WTC11 (cell line): ENCODE measurements at regions not wholly inside any gene's neighbourhood (a gene's known extent, or its start where the extent isn't known, plus 50 kb on each side); places are given as distances from the start of the nearest gene placed in this dataset.

ENCODE experiments used
- ATAC-seq: fragments of 200-7000 bp; cut with Tn5 transposase; 2 replicates; pipeline ENCODE4 v1.10.0; 2021; ENCODE audit warnings: mild to moderate bottlenecking, moderate library complexity
- CTCF ChIA-PET: fragments of 300-600 bp; sonication (Branson Sonifier 250); formaldehyde crosslinking; loops from one replicate; lab custom pipeline; 2021; ENCODE audit warnings: antibody characterized with exemption; lab: Charles Lee
- POLR2A ChIA-PET: fragments of 350-600 bp; sonication (Branson Sonifier 250); formaldehyde crosslinking; loops from one replicate; lab custom pipeline; 2021; ENCODE audit warnings: antibody characterized with exemption; lab: Charles Lee
- DNase-seq: peaks from one replicate; pipeline ENCODE4 v3.0.0; 2021; ENCODE audit warnings: low spot score
- H3K27ac Mint-ChIP-seq: 2 replicates; pipeline ENCODE4 v1.8.0; 2021; ENCODE audit warnings: mixed read lengths
- H3K27me3 Mint-ChIP-seq: 2 replicates; pipeline ENCODE4 v1.8.0; 2021; ENCODE audit warnings: low read depth, mild to moderate bottlenecking, moderate library complexity, mixed read lengths
- H3K36me3 Mint-ChIP-seq: 2 replicates; pipeline ENCODE4 v1.8.0; 2021; ENCODE audit warnings: mixed read lengths
- H3K4me1 Mint-ChIP-seq: 2 replicates; pipeline ENCODE4 v1.8.0; 2022; ENCODE audit warnings: mixed read lengths
- H3K4me3 Mint-ChIP-seq: 2 replicates; pipeline ENCODE4 v1.8.0; 2021; ENCODE audit warnings: mild to moderate bottlenecking, moderate library complexity, mixed read lengths
- H3K9me3 Mint-ChIP-seq: 2 replicates; pipeline ENCODE4 v1.8.0; 2021; ENCODE audit warnings: mixed read lengths
- CBFB ChIP-seq: sonication (generic); formaldehyde crosslinking; IDR thresholded peaks from 2 replicates; pipeline ENCODE4 v1.8.1; 2022; ENCODE audit warnings: mild to moderate bottlenecking, low read depth, missing genetic modification reagents
- CREB1 ChIP-seq: sonication (generic); formaldehyde crosslinking; IDR thresholded peaks from 2 replicates; pipeline ENCODE4 v1.8.0; 2023; ENCODE audit warnings: mild to moderate bottlenecking, missing genetic modification reagents
- CREM ChIP-seq: sonication (generic); formaldehyde crosslinking; IDR thresholded peaks from 2 replicates; pipeline ENCODE4 v1.8.1; 2022; ENCODE audit warnings: mild to moderate bottlenecking, missing genetic modification reagents, moderate library complexity
- CTCF ChIP-seq: fragments of 200-600 bp; IDR thresholded peaks from 2 replicates; pipeline ENCODE4 v1.8.0; 2022; ENCODE audit warnings: antibody characterized with exemption
- ERG ChIP-seq: fragments of 250-450 bp; sonication (Bioruptor Pico); IDR thresholded peaks from 2 replicates; pipeline ENCODE4 v1.8.0; 2021; ENCODE audit warnings: mild to moderate bottlenecking
- ESRRA ChIP-seq: sonication (generic); formaldehyde crosslinking; IDR thresholded peaks from 2 replicates; pipeline ENCODE4 v1.8.1; 2022; ENCODE audit warnings: mild to moderate bottlenecking, missing genetic modification reagents, borderline replicate concordance
- GRHL2 ChIP-seq: fragments of 250-450 bp; sonication (Bioruptor Pico); IDR thresholded peaks from 2 replicates; pipeline ENCODE4 v1.8.0; 2022; ENCODE audit warnings: mild to moderate bottlenecking, moderate library complexity; ENCODE audit not compliant: insufficient replicate concordance, severe bottlenecking
- JUN ChIP-seq: sonication (generic); formaldehyde crosslinking; IDR thresholded peaks from 2 replicates; pipeline ENCODE4 v1.8.0; 2023; ENCODE audit warnings: mild to moderate bottlenecking, missing genetic modification reagents
- KAT7 ChIP-seq: sonication (generic); formaldehyde crosslinking; IDR thresholded peaks from 2 replicates; pipeline ENCODE4 v1.8.1; 2023; ENCODE audit warnings: missing genetic modification reagents, mild to moderate bottlenecking, borderline replicate concordance
- MAX ChIP-seq: sonication (generic); formaldehyde crosslinking; IDR thresholded peaks from 2 replicates; pipeline ENCODE4 v1.8.0; 2022; ENCODE audit warnings: mild to moderate bottlenecking, missing genetic modification reagents
- MYBL2 ChIP-seq: sonication (generic); formaldehyde crosslinking; IDR thresholded peaks from 2 replicates; pipeline ENCODE4 v1.8.1; 2023; ENCODE audit warnings: mild to moderate bottlenecking, moderate library complexity, missing genetic modification reagents
- NFYB ChIP-seq: sonication (generic); formaldehyde crosslinking; conservative IDR thresholded peaks from 2 replicates; pipeline ENCODE4 v1.8.0; 2022; ENCODE audit warnings: low read depth, missing genetic modification reagents
- NR1H2 ChIP-seq: sonication (generic); formaldehyde crosslinking; IDR thresholded peaks from 2 replicates; pipeline ENCODE4 v1.9.0; 2021; ENCODE audit warnings: mild to moderate bottlenecking, moderate library complexity, missing genetic modification reagents
- NR3C1 ChIP-seq: sonication (generic); formaldehyde crosslinking; conservative IDR thresholded peaks from 2 replicates; pipeline ENCODE4 v1.8.1; 2023; ENCODE audit warnings: low read depth, mild to moderate bottlenecking, missing genetic modification reagents
- SMAD4 ChIP-seq: sonication (generic); formaldehyde crosslinking; IDR thresholded peaks from 2 replicates; pipeline ENCODE4 v1.8.0; 2022; ENCODE audit warnings: mild to moderate bottlenecking, missing genetic modification reagents
- TCF7 ChIP-seq: sonication (generic); formaldehyde crosslinking; IDR thresholded peaks from 2 replicates; pipeline ENCODE4 v1.8.0; 2022; ENCODE audit warnings: mild to moderate bottlenecking, low read depth, missing genetic modification reagents, moderate library complexity
- TEAD4 ChIP-seq: sonication (generic); formaldehyde crosslinking; IDR thresholded peaks from 2 replicates; pipeline ENCODE4 v1.8.0; 2022; ENCODE audit warnings: mild to moderate bottlenecking, missing genetic modification reagents
- USF1 ChIP-seq: sonication (generic); formaldehyde crosslinking; IDR thresholded peaks from 2 replicates; pipeline ENCODE4 v1.8.0; 2022; ENCODE audit warnings: mild to moderate bottlenecking, missing genetic modification reagents
- ZBTB43 ChIP-seq: sonication (generic); formaldehyde crosslinking; IDR thresholded peaks from 2 replicates; pipeline ENCODE4 v1.8.1; 2023; ENCODE audit warnings: mild to moderate bottlenecking, missing genetic modification reagents
- ZNF121 ChIP-seq: sonication (generic); formaldehyde crosslinking; IDR thresholded peaks from 2 replicates; pipeline ENCODE4 v1.8.0; 2023; ENCODE audit warnings: missing genetic modification reagents
- ZNF138 ChIP-seq: sonication (generic); formaldehyde crosslinking; conservative IDR thresholded peaks from 2 replicates; pipeline ENCODE4 v1.8.1; 2022; ENCODE audit warnings: mild to moderate bottlenecking, moderate library complexity, missing genetic modification reagents
- ZNF219 ChIP-seq: sonication (generic); formaldehyde crosslinking; IDR thresholded peaks from 2 replicates; pipeline ENCODE4 v1.8.0; 2023; ENCODE audit warnings: missing genetic modification reagents, mild to moderate bottlenecking, borderline replicate concordance
- ZNF416 ChIP-seq: fragments of 250-450 bp; sonication (Bioruptor Pico); IDR thresholded peaks from 2 replicates; pipeline ENCODE4 v1.9.0; 2021; ENCODE audit warnings: mild to moderate bottlenecking, inconsistent platforms
- ZNF532 ChIP-seq: fragments of 250-450 bp; sonication (Bioruptor Pico); IDR thresholded peaks from 2 replicates; pipeline ENCODE4 v1.9.0; 2021; ENCODE audit warnings: mild to moderate bottlenecking, borderline replicate concordance
- ZSCAN18 ChIP-seq: fragments of 250-450 bp; sonication (Bioruptor Pico); IDR thresholded peaks from 2 replicates; pipeline ENCODE4 v2.1.2; 2022; ENCODE audit warnings: mild to moderate bottlenecking, moderate library complexity

- no peak for DNase-seq
- ChIA-PET CTCF (no interaction called here), POLR2A (interaction anchor here (0.6 kb wide), 1 partner anchor 1434 kb away, joined by 8 read pairs; no protein-coding TSS in a partner anchor)
- no peaks in the 10 kb centered on the region for H3K27me3 Mint-ChIP-seq
- H3K9me3 Mint-ChIP-seq = no peaks in the 10 kb centered on the region
- H3K4me1 Mint-ChIP-seq = 0 out of 2 replicates have a peak, but pooled peaks cover 5% of the 10 kb centered on the region
- H3K4me3 Mint-ChIP-seq = no peak overlapping the region
- H3K36me3 Mint-ChIP-seq = no peaks in the 10 kb centered on the region
- TF ChIP-seq JUN (CRISPR knock-in tag) = no peak
- TF ChIP-seq CTCF = no peak
- TF ChIP-seq GRHL2 (CRISPR knock-in tag) = no peak
- TF ChIP-seq TEAD4 (CRISPR knock-in tag) = no peak
- TF ChIP-seq ZNF121 = no peak
- no peak for TF ChIP-seq ZNF416 (CRISPR knock-in tag)
- no peak for TF ChIP-seq CREB1 (CRISPR knock-in tag)
- no peak for TF ChIP-seq SMAD4
- no peak for TF ChIP-seq TCF7 (CRISPR knock-in tag)
- no peak for TF ChIP-seq NR1H2 (CRISPR knock-in tag)
- no peak for TF ChIP-seq ZSCAN18 (CRISPR knock-in tag)
- TF ChIP-seq CBFB (CRISPR knock-in tag) = no peak
- no peak for TF ChIP-seq ZNF219
- TF ChIP-seq, all 79 proteins: peak for 0
- H3K27ac Mint-ChIP-seq = no peak overlapping the region
- no peak for ATAC-seq
These were observed 809.1 kb downstream of the BRD1 start for GRCh38 chr22:49018601-49019000.

- H3K4me1 Mint-ChIP-seq = 0 out of 2 replicates have a peak, but pooled peaks cover 5% of the 10 kb centered on the region
- ATAC-seq (no peak), DNase-seq (no peak)
- no peaks in the 10 kb centered on the region for H3K27me3 Mint-ChIP-seq
- ChIA-PET CTCF (no interaction called here), POLR2A (no interaction called here)
- no peak overlapping the region for H3K4me3 Mint-ChIP-seq
- no peaks in the 10 kb centered on the region for H3K36me3 Mint-ChIP-seq
- no peak overlapping the region for H3K27ac Mint-ChIP-seq
- no peaks in the 10 kb centered on the region for H3K9me3 Mint-ChIP-seq
- no peak for TF ChIP-seq MYBL2 (CRISPR knock-in tag)
- TF ChIP-seq JUN (CRISPR knock-in tag) = no peak
- TF ChIP-seq ZNF138 = no peak
- no peak for TF ChIP-seq NFYB (CRISPR knock-in tag)
- no peak for TF ChIP-seq ESRRA
- no peak for TF ChIP-seq ZBTB43 (CRISPR knock-in tag)
- no peak for TF ChIP-seq NR1H2 (CRISPR knock-in tag)
- TF ChIP-seq NR3C1 = no peak
- TF ChIP-seq KAT7 (CRISPR knock-in tag) = no peak
- no peak for TF ChIP-seq USF1 (CRISPR knock-in tag)
- TF ChIP-seq MAX = no peak
- TF ChIP-seq CREM (CRISPR knock-in tag) = no peak
- no peak for TF ChIP-seq ZNF532
- TF ChIP-seq ERG = no peak
These were observed 810.0 kb downstream of the BRD1 start for GRCh38 chr22:49017482-49018329.
